PC-3 (cell line): ENCODE measurements at regions not wholly inside any gene's neighbourhood (a gene's known extent, or its start where the extent isn't known, plus 50 kb on each side); places are given as distances from the start of the nearest gene placed in this dataset.

Experiments used
- EZH2 ChIP-seq: fragments of 300-600 bp; sonication (generic); IDR thresholded peaks from one replicate; pipeline ENCODE4 v1.6.1; 2017; ENCODE audit warnings: antibody characterized with exemption, mild to moderate bottlenecking, low read length; ENCODE audit not compliant: unreplicated experiment
- EZH2phosphoT487 ChIP-seq: fragments of 300-600 bp; sonication (generic); IDR thresholded peaks from 2 replicates; pipeline ENCODE4 v1.6.1; 2018; ENCODE audit warnings: mild to moderate bottlenecking, antibody characterized with exemption, low read length, borderline replicate concordance
- TF ChIP-seq, protein P1 (sequence below): fragments of 300-600 bp; sonication (generic); conservative IDR thresholded peaks from 2 replicates; pipeline ENCODE4 v1.5.1; 2017; ENCODE audit warnings: antibody characterized with exemption, low read depth, mild to moderate bottlenecking, low read length

DNA sequence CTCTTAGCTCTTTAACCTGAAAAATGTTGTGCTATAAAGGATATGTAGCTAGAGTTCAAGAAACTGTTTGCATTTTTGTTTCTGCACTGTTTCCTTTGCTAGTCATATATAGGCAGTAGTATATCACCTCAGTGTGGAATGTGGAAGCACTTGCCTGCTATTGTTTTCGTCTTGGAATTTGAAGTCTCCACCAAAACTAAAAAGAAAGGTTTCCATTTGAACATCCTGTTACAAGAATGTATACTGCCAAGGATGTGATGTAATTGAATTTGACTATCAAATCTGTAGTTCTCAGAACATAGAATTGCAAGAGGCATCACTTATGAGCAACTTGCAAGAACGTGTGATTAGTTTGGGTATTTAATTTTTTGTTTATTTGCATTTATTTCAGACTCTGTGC is 51.1 kb upstream of the MEOX2 start:
- TF ChIP-seq, protein P1, sequence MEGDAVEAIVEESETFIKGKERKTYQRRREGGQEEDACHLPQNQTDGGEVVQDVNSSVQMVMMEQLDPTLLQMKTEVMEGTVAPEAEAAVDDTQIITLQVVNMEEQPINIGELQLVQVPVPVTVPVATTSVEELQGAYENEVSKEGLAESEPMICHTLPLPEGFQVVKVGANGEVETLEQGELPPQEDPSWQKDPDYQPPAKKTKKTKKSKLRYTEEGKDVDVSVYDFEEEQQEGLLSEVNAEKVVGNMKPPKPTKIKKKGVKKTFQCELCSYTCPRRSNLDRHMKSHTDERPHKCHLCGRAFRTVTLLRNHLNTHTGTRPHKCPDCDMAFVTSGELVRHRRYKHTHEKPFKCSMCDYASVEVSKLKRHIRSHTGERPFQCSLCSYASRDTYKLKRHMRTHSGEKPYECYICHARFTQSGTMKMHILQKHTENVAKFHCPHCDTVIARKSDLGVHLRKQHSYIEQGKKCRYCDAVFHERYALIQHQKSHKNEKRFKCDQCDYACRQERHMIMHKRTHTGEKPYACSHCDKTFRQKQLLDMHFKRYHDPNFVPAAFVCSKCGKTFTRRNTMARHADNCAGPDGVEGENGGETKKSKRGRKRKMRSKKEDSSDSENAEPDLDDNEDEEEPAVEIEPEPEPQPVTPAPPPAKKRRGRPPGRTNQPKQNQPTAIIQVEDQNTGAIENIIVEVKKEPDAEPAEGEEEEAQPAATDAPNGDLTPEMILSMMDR = no peak
- TF ChIP-seq EZH2 (no peak), EZH2phosphoT487 (no peak)
